ENCODE measurements at regions not wholly inside any gene's neighbourhood (a gene's known extent, or its start where the extent isn't known, plus 50 kb on each side); places are given as distances from the start of the nearest gene placed in this dataset.

DNA sequence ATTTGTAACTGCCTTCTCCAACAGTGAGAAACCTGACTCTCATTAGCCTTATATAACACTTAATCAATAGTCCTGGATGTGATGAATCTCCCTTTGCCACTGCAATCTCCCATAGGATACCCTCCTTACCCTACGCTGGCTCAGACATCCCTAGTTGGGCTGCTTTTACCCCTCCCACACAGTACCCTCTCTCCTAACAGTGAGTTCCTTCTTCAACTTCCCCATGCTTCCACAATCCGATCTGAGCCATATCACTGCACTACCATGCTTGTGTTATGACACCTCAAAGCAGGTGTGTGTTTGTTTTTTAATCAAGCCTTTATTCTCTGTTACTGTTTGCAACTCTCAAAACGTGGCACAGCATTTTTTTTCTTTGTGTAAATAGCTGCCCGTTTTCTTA is 60.5 kb upstream of the C9orf72 start:
- POLR2A ChIA-PET = no interaction called here
- intact Hi-C loops (cut with micrococcal nuclease) = no loop called here
- TF ChIP-seq, protein P1, sequence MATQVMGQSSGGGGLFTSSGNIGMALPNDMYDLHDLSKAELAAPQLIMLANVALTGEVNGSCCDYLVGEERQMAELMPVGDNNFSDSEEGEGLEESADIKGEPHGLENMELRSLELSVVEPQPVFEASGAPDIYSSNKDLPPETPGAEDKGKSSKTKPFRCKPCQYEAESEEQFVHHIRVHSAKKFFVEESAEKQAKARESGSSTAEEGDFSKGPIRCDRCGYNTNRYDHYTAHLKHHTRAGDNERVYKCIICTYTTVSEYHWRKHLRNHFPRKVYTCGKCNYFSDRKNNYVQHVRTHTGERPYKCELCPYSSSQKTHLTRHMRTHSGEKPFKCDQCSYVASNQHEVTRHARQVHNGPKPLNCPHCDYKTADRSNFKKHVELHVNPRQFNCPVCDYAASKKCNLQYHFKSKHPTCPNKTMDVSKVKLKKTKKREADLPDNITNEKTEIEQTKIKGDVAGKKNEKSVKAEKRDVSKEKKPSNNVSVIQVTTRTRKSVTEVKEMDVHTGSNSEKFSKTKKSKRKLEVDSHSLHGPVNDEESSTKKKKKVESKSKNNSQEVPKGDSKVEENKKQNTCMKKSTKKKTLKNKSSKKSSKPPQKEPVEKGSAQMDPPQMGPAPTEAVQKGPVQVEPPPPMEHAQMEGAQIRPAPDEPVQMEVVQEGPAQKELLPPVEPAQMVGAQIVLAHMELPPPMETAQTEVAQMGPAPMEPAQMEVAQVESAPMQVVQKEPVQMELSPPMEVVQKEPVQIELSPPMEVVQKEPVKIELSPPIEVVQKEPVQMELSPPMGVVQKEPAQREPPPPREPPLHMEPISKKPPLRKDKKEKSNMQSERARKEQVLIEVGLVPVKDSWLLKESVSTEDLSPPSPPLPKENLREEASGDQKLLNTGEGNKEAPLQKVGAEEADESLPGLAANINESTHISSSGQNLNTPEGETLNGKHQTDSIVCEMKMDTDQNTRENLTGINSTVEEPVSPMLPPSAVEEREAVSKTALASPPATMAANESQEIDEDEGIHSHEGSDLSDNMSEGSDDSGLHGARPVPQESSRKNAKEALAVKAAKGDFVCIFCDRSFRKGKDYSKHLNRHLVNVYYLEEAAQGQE (IDR thresholded peaks at IDR 0.05; ENCODE audit: low read depth) = no peak
- TF ChIP-seq POLR2AphosphoS5 (IDR thresholded peaks at IDR 0.05; ENCODE audit: low read depth, low read length) = no peak
- no peak for TF ChIP-seq ZFX (IDR thresholded peaks at IDR 0.05)
- no peak for TF ChIP-seq ZNF274 (IDR thresholded peaks at IDR 0.05; ENCODE audit: low read depth, low read length)
- TF ChIP-seq EGR1 (IDR thresholded peaks at IDR 0.05; ENCODE audit: low read depth) = no peak
- TF ChIP-seq EZH2phosphoT487 (IDR thresholded peaks at IDR 0.05; ENCODE audit: borderline replicate concordance) = no peak
- no peak for TF ChIP-seq POLR2A (IDR thresholded peaks at IDR 0.05; ENCODE audit: borderline replicate concordance, extremely low read depth, insufficient read depth, insufficient read length)
- no peak for TF ChIP-seq RAD21 (IDR thresholded peaks at IDR 0.05; ENCODE audit: low read depth)
- TF ChIP-seq, protein P2, sequence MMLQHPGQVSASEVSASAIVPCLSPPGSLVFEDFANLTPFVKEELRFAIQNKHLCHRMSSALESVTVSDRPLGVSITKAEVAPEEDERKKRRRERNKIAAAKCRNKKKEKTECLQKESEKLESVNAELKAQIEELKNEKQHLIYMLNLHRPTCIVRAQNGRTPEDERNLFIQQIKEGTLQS (IDR thresholded peaks at IDR 0.05) = no peak
- TF ChIP-seq YY1 (IDR thresholded peaks at IDR 0.05; ENCODE audit: extremely low read depth, insufficient replicate concordance, low read depth, low read length) = no peak
- no peak for TF ChIP-seq CEBPB (IDR thresholded peaks at IDR 0.05; ENCODE audit: low read depth)
- TF ChIP-seq JUND (IDR thresholded peaks at IDR 0.05) = no peak

More for the DNA sequence above, 60.5 kb upstream of the C9orf72 start:
- Histone ChIP-seq H3K27me3 (ENCODE audit: insufficient read depth, low read length) (peaks cover 25% of the 10 kb centered on the region), H4K20me1 (ENCODE audit: insufficient read depth) (no peaks in the 10 kb centered on the region), H3K79me2 (ENCODE audit: insufficient read depth, low read length) (no peaks in the 10 kb centered on the region), H3K9ac (ENCODE audit: low read length) (no peak overlapping the region), H3K27ac (ENCODE audit: low read depth, low read length) (no peak overlapping the region), H2AFZ (ENCODE audit: low read depth, low read length, poor library complexity, severe bottlenecking) (no peak overlapping the region), H3K9me3 (ENCODE audit: control insufficient read depth in 1 of 2, insufficient read depth in 1 of 2, low read depth in 1 of 2, low read length in 2 of 2) (no peaks in the 10 kb centered on the region), H3K9me2 (ENCODE audit: insufficient read depth) (no peaks in the 10 kb centered on the region), H3K36me3 (ENCODE audit: control insufficient read depth in 1 of 2, insufficient read depth in 2 of 2, low read length in 2 of 2) (no peaks in the 10 kb centered on the region), H3K4me1 (ENCODE audit: control insufficient read depth in 1 of 2, insufficient read depth in 2 of 2, low read length in 2 of 2) (no peaks in the 10 kb centered on the region), H3K4me3 (replicated peaks in 1 of 2; ENCODE audit: low read depth in 1 of 2, low read length in 2 of 2) (no peak overlapping the region), H3K4me2 (ENCODE audit: low read length) (no peak overlapping the region)
- CTCF ChIA-PET = no interaction called here
- RAD21 ChIA-PET (ENCODE audit: low non-redundant PET in 1 of 2, low total read pairs in 2 of 2, uncharacterized antibody in 2 of 2, unreplicated experiment in 2 of 2) = no interaction called here
- no TSS peak for BruUV-seq (replicated peaks)
- DNase-seq (ENCODE audit: low read depth, low spot score) (no peak), ATAC-seq (no peak)
